Left lung (tissue), 4 donors: ENCODE measurements at regions not wholly inside any gene's neighbourhood (a gene's known extent, or its start where the extent isn't known, plus 50 kb on each side); places are given as distances from the start of the nearest gene placed in this dataset.
"Not testable (repeated sequence)": the region's sequence is repeated elsewhere in the genome, so short reads cannot be mapped to it uniquely, and the experiment has no call there.

Experiments
- ATAC-seq: fragments of 200-7000 bp; cut with Tn5 transposase; one replicate; pipeline ENCODE4 v1.9.1; 2020; ENCODE audit warnings: moderate library complexity
- DNase-seq, 4 donors: peaks; one replicate each; pipeline ENCODE4 v3.0.0-alpha.2; 2013 to 2020
- H3K27ac ChIP-seq, 2 donors: fragments of 200-600 bp; sonication (generic) in 1 of 2; one replicate each; pipeline versions ENCODE4 v1.5.0 to v1.8.0; 2020 to 2021
- H3K27me3 ChIP-seq, 2 donors: fragments of 200-600 bp; sonication (generic) in 1 of 2; one replicate each; pipeline versions ENCODE4 v1.5.0 to v1.8.0; 2020 to 2021
- H3K36me3 ChIP-seq, 2 donors: fragments of 200-600 bp; sonication (generic) in 1 of 2; one replicate each; pipeline versions ENCODE4 v1.5.0 to v1.8.0; 2020 to 2021
- H3K4me1 ChIP-seq, 2 donors: fragments of 200-600 bp; one replicate each; pipeline ENCODE4 v1.8.0; 2021
- H3K4me3 ChIP-seq, 2 donors: fragments of 200-600 bp; sonication (generic) in 1 of 2; one replicate each; pipeline versions ENCODE4 v1.5.0 to v1.8.0; 2020 to 2021; ENCODE audit warnings: mild to moderate bottlenecking in 1 of 2
- H3K9me3 ChIP-seq, 2 donors: fragments of 200-600 bp; sonication (generic) in 1 of 2; one replicate each; pipeline versions ENCODE4 v1.5.0 to v1.8.0; 2020 to 2021
- intact Hi-C, 2 donors: fragments of 100-400 bp; cut with DNase I; formaldehyde crosslinking; loops; one replicate each; pipeline versions ENCODE4 v1.11.2 to v1.14.2; 2022
- donor health status: DM: no; HTN: yes; CAD: no.
- donor health status: DM: no; HTN: no; CAD: no.

DNA sequence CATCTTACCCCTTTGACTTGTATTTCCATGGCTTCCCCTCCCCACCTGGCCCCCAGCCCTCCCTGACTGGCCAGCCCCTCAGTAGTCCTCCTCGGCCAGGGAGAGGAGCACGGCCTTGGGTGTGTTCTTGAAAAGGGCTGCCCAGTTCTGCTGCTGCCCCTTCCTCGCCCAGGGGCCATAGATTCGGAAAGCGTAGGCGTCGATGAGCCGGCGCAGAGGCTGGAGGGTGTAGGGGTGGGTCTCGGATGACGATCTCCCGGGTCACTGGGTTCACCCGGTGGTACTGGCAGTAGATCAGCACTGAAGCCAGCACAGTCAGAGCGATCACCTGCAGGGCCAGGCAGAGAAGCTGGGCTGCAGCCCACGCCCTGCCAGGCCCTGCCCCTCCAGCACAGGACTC, 71.7 kb downstream of the ZNF479 start:
- intact Hi-C loops = not testable (repeated sequence)

DNA sequence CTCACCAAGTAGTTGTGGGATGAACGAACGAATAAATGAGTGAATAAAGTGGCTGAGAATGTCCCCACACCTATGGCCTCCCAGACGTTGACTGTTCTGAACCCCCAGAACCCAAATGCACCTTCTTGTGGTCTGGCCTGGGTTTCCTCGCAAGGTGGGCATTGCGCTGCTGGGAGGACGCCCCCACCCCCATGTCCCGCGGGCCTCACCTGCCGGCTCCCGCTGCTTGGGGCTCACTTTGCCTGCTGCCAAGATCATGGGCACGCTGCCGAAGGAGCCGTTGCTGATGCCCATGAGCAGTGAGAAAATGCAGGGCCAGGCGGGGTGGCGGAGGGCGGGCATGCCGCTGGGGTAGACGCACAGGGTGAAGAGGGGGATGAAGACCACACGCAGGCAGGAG, 115.9 kb downstream of the ZNF479 start:
- DNase-seq = peak in 1 of 4 donors; percentile 47
- H3K4me1 ChIP-seq, intact Hi-C loops, H3K36me3 ChIP-seq, ATAC-seq, H3K4me3 ChIP-seq, H3K9me3 ChIP-seq, H3K27me3 ChIP-seq, H3K27ac ChIP-seq: not testable (repeated sequence)

More for the DNA sequence above, 71.7 kb downstream of the ZNF479 start:
- DNase-seq = peak in 1 of 4 donors; percentile 27
- not testable (repeated sequence) for H3K27me3 ChIP-seq, H3K4me3 ChIP-seq, ATAC-seq, H3K27ac ChIP-seq, H3K36me3 ChIP-seq, H3K4me1 ChIP-seq
- peaks cover 0 to 14% of the 10 kb centered on the region in 2 donors for H3K9me3 ChIP-seq

DNA sequence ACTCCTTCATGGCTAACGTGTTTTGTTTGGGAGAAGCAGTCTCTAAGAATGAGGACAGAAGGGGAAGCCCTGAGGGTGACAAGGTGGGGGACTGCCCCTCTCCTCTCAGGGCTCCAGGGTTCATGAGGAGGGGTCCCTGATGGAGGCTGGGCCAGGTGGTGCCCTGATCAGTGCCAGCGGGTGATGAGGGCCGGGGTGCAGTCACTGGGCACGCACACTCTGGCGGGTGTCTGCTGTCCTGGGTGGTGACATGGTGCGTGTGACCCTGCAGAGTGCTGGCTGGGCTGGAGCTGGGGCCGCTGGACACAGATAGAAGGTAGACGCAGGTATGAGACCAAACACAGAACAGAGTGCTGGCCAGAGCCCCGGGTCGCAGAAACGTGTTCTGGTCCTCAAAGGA, 118.5 kb downstream of the ZNF479 start:
- H3K4me1 ChIP-seq, H3K36me3 ChIP-seq, ATAC-seq, H3K27me3 ChIP-seq, H3K4me3 ChIP-seq, intact Hi-C loops, H3K27ac ChIP-seq, H3K9me3 ChIP-seq, DNase-seq: not testable (repeated sequence)

DNA sequence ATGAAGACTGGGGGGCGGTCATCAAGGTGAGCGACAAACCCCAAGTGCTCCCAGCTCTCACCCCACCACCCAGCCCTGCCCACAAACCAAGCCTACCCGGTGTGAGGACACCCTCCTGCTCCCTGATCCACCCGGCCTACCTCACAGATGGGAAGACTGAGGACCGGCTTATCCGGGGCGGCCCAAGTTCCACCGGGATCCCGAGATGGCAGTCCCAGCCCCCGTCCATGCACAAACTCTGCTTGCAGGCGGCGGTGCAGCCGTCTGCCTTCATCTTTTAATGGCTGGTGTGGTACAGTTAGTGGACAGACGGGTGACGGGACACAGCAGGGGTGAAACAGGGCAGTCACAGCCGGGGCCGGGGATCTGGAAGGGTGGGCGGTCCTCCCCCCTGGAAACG, 119.3 kb downstream of the ZNF479 start:
- H3K27ac ChIP-seq, intact Hi-C loops, H3K27me3 ChIP-seq, H3K36me3 ChIP-seq, H3K9me3 ChIP-seq, DNase-seq, H3K4me1 ChIP-seq, ATAC-seq, H3K4me3 ChIP-seq: not testable (repeated sequence)

DNA sequence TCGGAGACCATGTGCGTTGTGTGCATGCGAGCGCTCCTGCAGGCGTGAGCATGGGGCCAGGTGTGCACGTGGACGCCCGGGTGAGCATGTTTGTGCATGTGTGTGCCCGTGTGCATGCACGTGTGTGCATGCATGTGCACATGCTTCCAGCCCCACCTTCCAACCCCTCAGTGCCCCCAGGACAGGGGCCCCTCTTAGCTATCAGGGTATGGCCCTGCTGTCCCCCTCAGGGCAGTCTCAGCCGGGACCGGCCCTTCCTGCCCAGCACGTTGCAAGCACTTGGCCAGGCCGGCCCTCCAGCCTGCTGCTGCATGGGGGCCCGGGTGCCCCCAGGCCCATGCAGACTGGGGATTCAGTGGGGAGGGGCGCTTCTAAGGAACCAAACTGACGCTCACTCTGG, 123.0 kb downstream of the ZNF479 start:
- H3K4me3 ChIP-seq, H3K9me3 ChIP-seq, ATAC-seq, H3K4me1 ChIP-seq, H3K27me3 ChIP-seq, H3K36me3 ChIP-seq, intact Hi-C loops, H3K27ac ChIP-seq: not testable (repeated sequence)
- peak in 1 of 4 donors; percentile 51 for DNase-seq

DNA sequence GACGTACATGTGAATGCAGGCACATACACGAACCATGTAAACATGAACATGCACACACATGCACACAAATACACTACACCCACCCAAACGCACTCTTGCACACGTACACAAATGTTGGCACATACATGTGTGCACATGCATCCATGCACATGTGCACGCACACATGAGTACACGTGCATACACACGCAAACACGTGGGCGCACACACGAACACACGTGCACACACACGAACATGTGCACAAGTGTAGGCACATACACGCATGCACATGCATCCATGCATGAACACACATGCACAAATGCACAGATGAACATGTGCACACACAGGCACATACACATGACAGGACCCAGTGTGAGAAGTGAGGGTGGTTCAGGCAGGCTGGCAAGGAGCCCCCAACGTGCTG, 126.3 kb downstream of the ZNF479 start:
- DNase-seq, H3K36me3 ChIP-seq, ATAC-seq, H3K9me3 ChIP-seq, H3K4me1 ChIP-seq, H3K27ac ChIP-seq, intact Hi-C loops, H3K27me3 ChIP-seq, H3K4me3 ChIP-seq: not testable (repeated sequence)

DNA sequence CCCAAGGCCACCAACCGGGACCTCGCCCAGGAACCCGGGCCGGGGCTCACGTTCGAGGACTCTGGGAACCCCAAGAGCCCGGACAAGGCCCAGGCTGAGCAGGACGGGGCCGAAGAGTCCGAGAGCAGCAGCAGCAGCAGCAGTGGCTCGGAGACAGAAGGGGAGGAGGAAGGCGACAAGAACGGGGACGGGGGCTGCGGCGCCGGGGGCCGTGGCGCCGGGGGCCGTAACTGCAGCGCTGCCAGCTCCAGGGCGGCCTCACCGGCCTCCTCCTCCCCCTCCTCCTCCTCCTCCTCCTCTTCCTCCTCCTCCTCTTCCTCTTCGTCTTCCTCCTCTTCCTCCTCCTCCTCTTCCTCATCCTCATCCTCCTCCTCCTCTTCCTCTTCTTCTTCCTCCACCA, 128.4 kb downstream of the ZNF479 start:
- H3K27ac ChIP-seq, intact Hi-C loops, ATAC-seq, H3K4me3 ChIP-seq, H3K36me3 ChIP-seq, H3K4me1 ChIP-seq, DNase-seq, H3K9me3 ChIP-seq, H3K27me3 ChIP-seq: not testable (repeated sequence)

DNA sequence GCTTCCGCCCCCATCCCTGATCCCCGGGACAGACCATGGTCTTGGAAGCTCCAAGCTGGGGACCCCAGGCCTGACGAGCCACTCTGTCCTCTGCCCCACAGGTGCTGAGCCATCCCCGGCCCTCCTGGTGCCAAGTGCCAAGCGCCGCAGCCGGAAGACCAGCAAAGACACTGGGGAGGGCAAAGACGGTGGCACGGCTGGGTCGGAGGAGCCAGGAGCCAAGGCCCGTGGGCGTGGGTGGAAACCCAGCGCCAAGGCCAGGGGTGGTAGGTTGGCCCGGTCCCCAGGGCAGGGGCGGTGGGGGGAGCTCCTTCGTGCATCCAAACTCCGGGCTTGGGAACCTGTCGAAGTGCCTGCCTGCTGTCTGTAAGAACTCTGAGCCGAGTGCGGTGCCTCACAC, 130.3 kb downstream of the ZNF479 start:
- intact Hi-C loops, H3K27me3 ChIP-seq, DNase-seq, H3K9me3 ChIP-seq, H3K4me1 ChIP-seq, ATAC-seq, H3K4me3 ChIP-seq, H3K36me3 ChIP-seq, H3K27ac ChIP-seq: not testable (repeated sequence)

DNA sequence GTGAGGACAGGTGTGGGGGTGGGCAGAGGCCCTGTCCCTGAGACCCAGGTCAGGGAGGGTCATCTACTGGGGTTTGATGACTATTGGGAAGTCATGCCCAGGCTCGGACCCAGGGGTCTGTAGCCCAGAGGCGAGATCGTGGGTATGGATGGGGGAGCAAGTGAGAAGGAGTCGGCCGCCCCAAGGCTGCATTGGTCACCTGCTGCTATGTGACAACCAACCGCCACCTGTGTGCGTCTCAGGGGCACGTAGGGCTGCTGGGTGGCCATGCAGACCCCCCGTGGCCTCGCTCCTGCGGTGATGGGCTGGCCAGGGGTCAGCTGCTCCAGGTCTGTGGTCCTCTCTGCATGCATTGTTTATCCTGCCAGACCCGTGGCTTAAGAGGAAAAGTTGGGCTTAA, 138.5 kb downstream of the ZNF479 start:
- H3K36me3 ChIP-seq, ATAC-seq, H3K4me3 ChIP-seq, intact Hi-C loops, H3K4me1 ChIP-seq, H3K27me3 ChIP-seq, H3K27ac ChIP-seq: not testable (repeated sequence)
- H3K9me3 ChIP-seq = peaks cover 0 to 15% of the 10 kb centered on the region in 2 donors
- DNase-seq = peak in 1 of 4 donors; percentile 40

DNA sequence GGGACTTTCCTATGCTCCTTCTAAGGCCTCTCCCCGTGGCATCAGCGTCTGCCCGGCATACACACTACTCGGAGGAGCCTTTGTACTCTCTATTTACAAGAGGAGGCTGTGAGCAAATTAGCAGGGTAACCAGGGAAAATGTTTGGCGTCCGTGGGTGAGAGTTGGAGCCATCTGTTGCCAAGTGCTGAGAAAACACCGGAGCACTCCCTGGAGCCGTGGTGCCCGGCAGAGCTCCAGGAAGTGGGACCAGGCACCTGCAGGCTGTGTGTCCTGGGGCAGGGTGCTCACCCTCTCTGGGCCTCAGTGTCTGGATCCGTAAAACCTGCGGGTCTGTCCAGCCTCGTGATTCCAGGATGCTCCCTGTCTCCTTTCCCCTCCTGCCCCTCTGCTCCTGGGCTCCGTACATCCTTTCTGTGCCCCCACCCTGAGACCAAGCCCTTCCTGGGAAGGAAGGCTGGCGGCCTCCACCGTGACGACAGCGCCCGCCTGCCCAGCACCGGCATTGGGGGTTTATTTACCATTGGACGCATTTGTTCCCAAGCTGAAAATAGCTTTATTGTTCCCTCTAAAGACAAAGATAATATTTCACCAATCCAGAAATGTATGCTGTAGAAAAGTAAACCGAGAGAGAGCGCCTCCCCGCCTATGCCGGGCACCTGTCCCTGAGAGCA, 174.4 kb downstream of the ZNF479 start:
- H3K9me3 ChIP-seq, H3K4me3 ChIP-seq, H3K27ac ChIP-seq, H3K4me1 ChIP-seq, DNase-seq, ATAC-seq, H3K36me3 ChIP-seq, H3K27me3 ChIP-seq, intact Hi-C loops: not testable (repeated sequence)

DNA sequence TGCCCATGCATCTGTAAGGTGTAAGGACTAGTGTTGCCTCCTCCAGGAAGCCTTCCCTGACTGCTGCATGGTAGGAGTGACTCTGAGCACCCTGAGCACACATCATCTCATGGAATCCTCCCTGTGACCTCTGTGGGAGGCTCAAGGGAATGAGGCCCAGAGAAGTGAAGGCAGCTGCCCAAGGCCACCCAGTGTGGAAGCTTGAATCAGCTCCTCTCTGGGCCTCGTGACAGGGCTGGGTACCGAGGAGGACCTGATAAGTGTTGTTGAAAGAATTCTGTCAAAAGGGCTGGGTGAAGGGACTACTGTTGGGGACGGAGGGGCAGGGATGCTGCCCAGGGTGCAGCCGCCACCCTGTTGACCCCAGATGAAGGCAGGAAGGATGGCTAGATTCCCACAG, 175.2 kb downstream of the ZNF479 start:
- H3K27me3 ChIP-seq, intact Hi-C loops, H3K4me3 ChIP-seq, H3K4me1 ChIP-seq, H3K36me3 ChIP-seq, H3K27ac ChIP-seq, H3K9me3 ChIP-seq, ATAC-seq, DNase-seq: not testable (repeated sequence)

DNA sequence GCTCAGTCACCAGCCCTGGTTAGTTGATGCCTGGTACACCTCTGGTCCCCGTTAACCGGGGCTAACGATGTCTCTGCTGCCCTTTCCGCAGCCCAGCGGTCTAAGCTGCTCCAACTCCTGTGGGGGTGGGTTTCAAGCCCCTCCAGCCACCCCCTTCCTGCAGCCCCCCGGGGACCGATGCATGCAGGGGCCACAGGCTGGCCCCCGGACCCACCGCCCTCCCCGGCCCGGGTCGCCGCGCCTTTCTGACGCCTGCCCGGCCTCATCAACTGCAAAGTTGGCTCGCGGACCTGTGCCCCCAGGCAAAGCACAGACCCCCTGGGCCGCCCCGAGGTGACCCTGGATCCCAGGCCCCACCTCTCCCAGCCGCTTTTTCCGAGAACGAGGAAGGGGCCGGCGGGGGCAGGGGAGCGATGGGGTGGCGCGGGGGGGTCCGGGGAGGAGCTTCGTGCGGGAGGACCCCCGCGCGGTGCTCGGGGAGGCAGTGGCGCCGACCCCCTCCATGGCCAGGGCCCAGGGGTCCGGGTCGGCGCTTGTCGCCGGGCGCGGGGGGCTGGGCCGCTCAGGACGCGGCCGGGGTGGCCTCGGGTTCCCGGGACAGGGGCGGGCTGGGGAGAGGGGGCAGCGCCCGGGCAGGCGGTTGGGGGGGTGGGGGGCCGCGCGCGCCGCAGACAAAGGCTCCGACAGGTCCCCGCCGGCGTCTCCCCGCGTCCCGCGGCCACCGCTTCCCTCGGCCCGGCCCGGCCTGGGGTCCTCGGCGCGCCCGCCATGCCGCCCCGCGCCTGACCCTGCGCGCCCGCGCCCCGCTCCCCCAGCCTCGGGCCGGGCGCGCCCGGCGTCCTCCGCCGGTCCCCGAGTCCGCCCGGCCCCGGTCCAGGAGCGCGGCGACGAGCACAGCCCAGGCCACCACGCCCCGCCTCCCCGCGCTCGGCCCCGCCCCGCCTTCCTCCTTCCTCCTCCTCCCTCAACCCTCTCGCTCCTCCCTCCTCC, 183.6 kb downstream of the ZNF479 start:
- H3K27me3 ChIP-seq, H3K4me3 ChIP-seq, DNase-seq, intact Hi-C loops, H3K9me3 ChIP-seq, H3K27ac ChIP-seq, H3K36me3 ChIP-seq, H3K4me1 ChIP-seq, ATAC-seq: not testable (repeated sequence)

DNA sequence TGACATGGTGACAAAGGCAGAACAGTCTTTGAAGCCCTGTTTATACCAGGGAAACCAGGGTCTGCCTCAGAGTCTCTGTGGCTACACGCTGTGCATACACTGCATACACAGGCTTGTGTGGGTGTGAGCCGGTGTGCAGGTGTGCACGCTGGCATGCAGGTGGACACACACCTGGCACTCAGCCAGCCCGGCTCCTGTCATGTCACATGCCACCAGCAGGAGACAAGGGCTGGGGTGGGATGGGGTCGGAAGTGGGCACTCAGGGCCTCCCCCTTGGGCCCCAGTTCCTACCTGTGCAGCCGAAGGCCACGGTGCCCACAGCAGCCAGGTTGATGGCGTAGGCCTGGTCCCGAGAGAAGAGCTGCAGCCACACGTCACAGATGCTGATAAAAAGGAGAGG, 192.2 kb downstream of the ZNF479 start:
- DNase-seq, H3K4me3 ChIP-seq, H3K27me3 ChIP-seq, H3K4me1 ChIP-seq, H3K27ac ChIP-seq, H3K9me3 ChIP-seq, ATAC-seq, intact Hi-C loops, H3K36me3 ChIP-seq: not testable (repeated sequence)
